RWPE2 (cell line): ENCODE measurements at regions not wholly inside any gene's neighbourhood (a gene's known extent, or its start where the extent isn't known, plus 50 kb on each side); places are given as distances from the start of the nearest gene placed in this dataset.

Experiments
- ATAC-seq: fragments of 200-7000 bp; cut with Tn5 transposase; 3 replicates; pipeline ENCODE4 v1.9.1; 2021; ENCODE audit warnings: low read depth
- DNase-seq: peaks from one replicate; pipeline ENCODE4 v3.0.0-alpha.2; 2020; ENCODE audit warnings: low spot score
- H3K27ac ChIP-seq: fragments of 450-650 bp; 2 replicates; pipeline ENCODE4 v1.5.1; 2017; ENCODE audit warnings: mild to moderate bottlenecking; ENCODE audit not compliant: poor library complexity, severe bottlenecking
- H3K27me3 ChIP-seq: fragments of 250-450 bp; sonication (Bioruptor Pico); 2 replicates; pipeline ENCODE4 v1.5.1; 2021; ENCODE audit warnings: mild to moderate bottlenecking, moderate library complexity; ENCODE audit not compliant: insufficient read depth, poor library complexity, severe bottlenecking
- H3K36me3 ChIP-seq: fragments of 250-450 bp; sonication (Bioruptor Pico); 2 replicates; pipeline ENCODE4 v1.5.1; 2020; ENCODE audit warnings: low read depth, mild to moderate bottlenecking, moderate library complexity
- H3K4me1 ChIP-seq: fragments of 250-450 bp; sonication (Bioruptor Pico); 2 replicates; pipeline ENCODE4 v1.5.1; 2021; ENCODE audit warnings: mild to moderate bottlenecking, moderate library complexity; ENCODE audit not compliant: insufficient read depth, poor library complexity, severe bottlenecking
- H3K4me3 ChIP-seq: fragments of 250-450 bp; sonication (Bioruptor Pico); 2 replicates; pipeline ENCODE4 v1.5.1; 2021; ENCODE audit warnings: mild to moderate bottlenecking, moderate library complexity; ENCODE audit not compliant: severe bottlenecking
- H3K9me3 ChIP-seq: fragments of 250-450 bp; sonication (Bioruptor Pico); 2 replicates; pipeline ENCODE4 v1.5.1; 2021; ENCODE audit warnings: mild to moderate bottlenecking, moderate library complexity; ENCODE audit not compliant: severe bottlenecking
- CTCF ChIP-seq: fragments of 450-650 bp; IDR thresholded peaks from one replicate; pipeline ENCODE4 v1.5.1; 2017; ENCODE audit warnings: mild to moderate bottlenecking, moderate library complexity; ENCODE audit not compliant: poor library complexity, severe bottlenecking

- no peak for TF ChIP-seq CTCF
- peak; percentile 85 for ATAC-seq
- no peaks in the 10 kb centered on the region for H3K36me3 ChIP-seq
- no peak overlapping the region for H3K27ac ChIP-seq
- no peak overlapping the region for H3K4me3 ChIP-seq
- H3K27me3 ChIP-seq: no peaks in the 10 kb centered on the region
- H3K9me3 ChIP-seq: no peaks in the 10 kb centered on the region
- no peak for DNase-seq
- H3K4me1 ChIP-seq: no peaks in the 10 kb centered on the region
These were observed 76.6 kb upstream of the KLF12 start for GRCh38 chr13:74210693-74211393.

GRCh38 chr13:74206855-74207254 is 72.7 kb upstream of the KLF12 start:
- Histone ChIP-seq H3K4me3 (no peak overlapping the region), H3K36me3 (no peaks in the 10 kb centered on the region), H3K4me1 (no peaks in the 10 kb centered on the region), H3K9me3 (no peaks in the 10 kb centered on the region), H3K27ac (no peak overlapping the region), H3K27me3 (no peaks in the 10 kb centered on the region)
- ATAC-seq (no peak), DNase-seq (no peak)
- no peak for TF ChIP-seq CTCF

- H3K4me1 ChIP-seq: no peaks in the 10 kb centered on the region
- no peaks in the 10 kb centered on the region for H3K36me3 ChIP-seq
- TF ChIP-seq CTCF: no peak
- H3K4me3 ChIP-seq: no peak overlapping the region
- H3K9me3 ChIP-seq: no peaks in the 10 kb centered on the region
- no peak for ATAC-seq
- no peaks in the 10 kb centered on the region for H3K27me3 ChIP-seq
- H3K27ac ChIP-seq: no peak overlapping the region
- DNase-seq: no peak
These were observed 71.9 kb upstream of the KLF12 start for GRCh38 chr13:74206061-74206561.

- no peak for TF ChIP-seq CTCF
- ATAC-seq: no peak
- H3K4me1 ChIP-seq: no peaks in the 10 kb centered on the region
- no peak overlapping the region for H3K4me3 ChIP-seq
- no peaks in the 10 kb centered on the region for H3K9me3 ChIP-seq
- H3K27me3 ChIP-seq: no peaks in the 10 kb centered on the region
- H3K36me3 ChIP-seq: no peaks in the 10 kb centered on the region
- no peak overlapping the region for H3K27ac ChIP-seq
- no peak for DNase-seq
These were observed 71.1 kb upstream of the KLF12 start for GRCh38 chr13:74205313-74205690.

GRCh38 chr13:74204602-74205312 is 70.6 kb upstream of the KLF12 start:
- ATAC-seq (no peak), DNase-seq (no peak)
- Histone ChIP-seq H3K27ac (no peak overlapping the region), H3K4me3 (no peak overlapping the region), H3K36me3 (no peaks in the 10 kb centered on the region), H3K27me3 (no peaks in the 10 kb centered on the region), H3K4me1 (no peaks in the 10 kb centered on the region), H3K9me3 (no peaks in the 10 kb centered on the region)
- no peak for TF ChIP-seq CTCF
